SK-N-SH (cell line): ENCODE measurements at regions not wholly inside any gene's neighbourhood (a gene's known extent, or its start where the extent isn't known, plus 50 kb on each side); places are given as distances from the start of the nearest gene placed in this dataset.

Experiments used
- CTCF ChIA-PET: fragments of 300-600, 350-600 bp; formaldehyde crosslinking; extraction: SDS; loops from one replicate; lab custom pipeline; 2021; lab: Yijun Ruan, JAX
- POLR2A ChIA-PET: fragments of 350-600 bp; sonication (Branson Sonifier 250); formaldehyde crosslinking; extraction: SDS; loops from one replicate; lab custom pipeline; 2020; ENCODE audit warnings: antibody characterized with exemption, inconsistent platforms; lab: Yijun Ruan, JAX
- DNase-seq: peaks from one replicate; pipeline ENCODE4 v3.0.0; 2012
- H2AFZ ChIP-seq: fragments of 200-600 bp; sonication (generic); 2 replicates; pipeline ENCODE4 v1.8.1; 2016; ENCODE audit warnings: antibody characterized with exemption, mild to moderate bottlenecking, low read depth
- H3F3A ChIP-seq: fragments of 200-600 bp; sonication (generic); replicated peaks from 2 replicates; pipeline ENCODE3; 2016; ENCODE audit warnings: antibody characterized with exemption, mild to moderate bottlenecking; ENCODE audit not compliant: insufficient read depth
- H3K27ac ChIP-seq, 2 experiments: fragments of 200-500 bp in 1 of 2; fragments of 200-600 bp in 1 of 2; sonication (Bioruptor generic) in 1 of 2; sonication (generic), shearing (Covaris generic) in 1 of 2; 2 replicates each; pipeline versions ENCODE4 v1.5.1 to v1.6.1; 2014 to 2016; ENCODE audit warnings: low read depth in 2 of 2, inconsistent platforms in 1 of 2, low read length in 1 of 2, mild to moderate bottlenecking in 1 of 2, mixed read lengths in 1 of 2
- H3K27me3 ChIP-seq: fragments of 200-600 bp; sonication (generic), shearing (Covaris generic); 2 replicates; pipeline ENCODE4 v1.6.1; 2016; ENCODE audit warnings: mixed run types; ENCODE audit not compliant: insufficient read depth
- H3K36me3 ChIP-seq, 2 experiments: fragments of 200-500 bp in 1 of 2; fragments of 200-600 bp in 1 of 2; sonication (Bioruptor generic) in 1 of 2; sonication (generic) in 1 of 2; replicated peaks in 1 of 2; 2 replicates each; pipeline versions ENCODE3 to v1.5.1; 2014 to 2016; ENCODE audit warnings: low read length in 1 of 2, mild to moderate bottlenecking in 1 of 2; ENCODE audit not compliant: insufficient read depth in 2 of 2, control insufficient read depth in 1 of 2
- H3K4me1 ChIP-seq, 2 experiments: fragments of 200-500 bp in 1 of 2; fragments of 200-600 bp in 1 of 2; sonication (Bioruptor generic) in 1 of 2; sonication (generic), shearing (Covaris generic) in 1 of 2; 2 replicates each; pipeline versions ENCODE4 v1.5.1 to v1.6.1; 2014 to 2016; ENCODE audit warnings: low read depth in 1 of 2, low read length in 1 of 2, mixed run types in 1 of 2; ENCODE audit not compliant: insufficient read depth in 2 of 2, control insufficient read depth in 1 of 2
- H3K4me2 ChIP-seq: fragments of 200-600 bp; sonication (generic), shearing (Covaris generic); 2 replicates; pipeline ENCODE4 v1.6.1; 2017; ENCODE audit warnings: mixed run types
- H3K4me3 ChIP-seq, 2 experiments: fragments of 200-500 bp in 1 of 2; fragments of 200-600 bp in 1 of 2; sonication (Bioruptor generic) in 1 of 2; sonication (generic), shearing (Covaris generic) in 1 of 2; 2 replicates each; pipeline versions ENCODE4 v1.5.1 to v1.8.1; 2014 to 2016; ENCODE audit warnings: low read depth in 2 of 2, inconsistent platforms in 1 of 2, low read length in 1 of 2, mild to moderate bottlenecking in 1 of 2, mixed read lengths in 1 of 2, moderate library complexity in 1 of 2
- H3K79me2 ChIP-seq: fragments of 200-600 bp; sonication (generic); 2 replicates; pipeline ENCODE4 v1.8.1; 2017; ENCODE audit warnings: mild to moderate bottlenecking; ENCODE audit not compliant: insufficient read depth
- H3K9ac ChIP-seq: fragments of 200-600 bp; sonication (generic); 2 replicates; pipeline ENCODE4 v1.6.1; 2017; ENCODE audit warnings: mixed run types
- H3K9me2 ChIP-seq: fragments of 200-600 bp; sonication (generic); 2 replicates; pipeline ENCODE4 v1.6.1; 2017; ENCODE audit warnings: mixed run types
- H3K9me3 ChIP-seq: fragments of 200-600 bp; sonication (generic); 2 replicates; pipeline ENCODE4 v1.6.1; 2017; ENCODE audit warnings: mixed run types, mild to moderate bottlenecking, moderate library complexity
- H4K20me1 ChIP-seq: fragments of 200-600 bp; sonication (generic); 2 replicates; pipeline ENCODE4 v1.6.1; 2017; ENCODE audit warnings: mild to moderate bottlenecking, mixed run types; ENCODE audit not compliant: insufficient read depth
- ELF1 ChIP-seq: IDR thresholded peaks from 2 replicates; pipeline ENCODE4 v1.4.0; 2012
- FOSL2 ChIP-seq: IDR thresholded peaks from 2 replicates; pipeline ENCODE4 v1.4.0; 2012; ENCODE audit warnings: low read depth, mild to moderate bottlenecking, moderate library complexity, borderline replicate concordance
- FOXM1 ChIP-seq: IDR thresholded peaks from 2 replicates; pipeline ENCODE4 v1.4.0; 2012; ENCODE audit warnings: low read depth, mild to moderate bottlenecking
- GATA2 ChIP-seq: sonication (generic); formaldehyde crosslinking; IDR thresholded peaks from 2 replicates; pipeline ENCODE4 v1.5.0; 2020; ENCODE audit warnings: mild to moderate bottlenecking, missing genetic modification reagents
- MEF2A ChIP-seq: IDR thresholded peaks from 2 replicates; pipeline ENCODE4 v1.4.0; 2012; ENCODE audit warnings: low read depth, borderline replicate concordance
- MXI1 ChIP-seq: IDR thresholded peaks from 2 replicates; pipeline ENCODE4 v1.6.1; 2012; ENCODE audit warnings: mild to moderate bottlenecking, low read depth, low read length, improper control_type of control experiment
- NRF1 ChIP-seq: IDR thresholded peaks from 2 replicates; pipeline ENCODE4 v1.6.1; 2012; ENCODE audit warnings: low read depth, mild to moderate bottlenecking, low read length
- RCOR1 ChIP-seq: fragments of 150-350 bp; IDR thresholded peaks from 2 replicates; pipeline ENCODE4 v1.6.1; 2017; ENCODE audit warnings: antibody characterized with exemption, low read length
- RXRA ChIP-seq: IDR thresholded peaks from 2 replicates; pipeline ENCODE4 v1.4.0; 2012; ENCODE audit warnings: low read depth, mild to moderate bottlenecking, borderline replicate concordance
- SMC3 ChIP-seq: IDR thresholded peaks from 2 replicates; pipeline ENCODE4 v1.6.1; 2012; ENCODE audit warnings: low read depth, low read length, improper control_type of control experiment
- TAF1 ChIP-seq: IDR thresholded peaks from 2 replicates; pipeline ENCODE4 v1.6.1; 2012; ENCODE audit warnings: low read depth, mild to moderate bottlenecking, low read length, moderate library complexity, borderline replicate concordance
- TCF12 ChIP-seq: IDR thresholded peaks from 2 replicates; pipeline ENCODE4 v1.4.0; 2012
- TEAD4 ChIP-seq: IDR thresholded peaks from 2 replicates; pipeline ENCODE4 v1.4.0; 2012; ENCODE audit warnings: mild to moderate bottlenecking, borderline replicate concordance; ENCODE audit not compliant: insufficient read depth
- YY1 ChIP-seq: IDR thresholded peaks from 2 replicates; pipeline ENCODE4 v1.4.0; 2012; ENCODE audit warnings: low read depth, mild to moderate bottlenecking
- WGBS: methylation state at CpG from one replicate; pipeline ENCODE4 v1.1.6; 2017; ENCODE audit warnings: low lambda C conversion rate; 5-methylcytosine and 5-hydroxymethylcytosine counted together
- TF ChIP-seq, protein P1 (sequence below): IDR thresholded peaks from 2 replicates; pipeline ENCODE4 v1.4.0; 2012; ENCODE audit warnings: low read depth, borderline replicate concordance
- TF ChIP-seq, protein P2 (sequence below): IDR thresholded peaks from 2 replicates; pipeline ENCODE4; 2012
- TF ChIP-seq, protein P3 (sequence below): IDR thresholded peaks from 2 replicates; pipeline ENCODE4 v1.4.0; 2012; ENCODE audit warnings: low read depth
- TF ChIP-seq, protein P4 (sequence below): IDR thresholded peaks from 2 replicates; pipeline ENCODE4 v1.4.0; 2012; ENCODE audit warnings: low read depth, borderline replicate concordance
- TF ChIP-seq, protein P5 (sequence below): fragments of 150-350 bp; IDR thresholded peaks from 2 replicates; pipeline ENCODE4 v1.6.1; 2017; ENCODE audit warnings: antibody characterized with exemption, low read length, low read depth, borderline replicate concordance
- TF ChIP-seq, protein P6 (sequence below): fragments of 150-350 bp; IDR thresholded peaks from 2 replicates; pipeline ENCODE4 v1.6.1; 2016; ENCODE audit warnings: mild to moderate bottlenecking, low read depth, low read length

DNA sequence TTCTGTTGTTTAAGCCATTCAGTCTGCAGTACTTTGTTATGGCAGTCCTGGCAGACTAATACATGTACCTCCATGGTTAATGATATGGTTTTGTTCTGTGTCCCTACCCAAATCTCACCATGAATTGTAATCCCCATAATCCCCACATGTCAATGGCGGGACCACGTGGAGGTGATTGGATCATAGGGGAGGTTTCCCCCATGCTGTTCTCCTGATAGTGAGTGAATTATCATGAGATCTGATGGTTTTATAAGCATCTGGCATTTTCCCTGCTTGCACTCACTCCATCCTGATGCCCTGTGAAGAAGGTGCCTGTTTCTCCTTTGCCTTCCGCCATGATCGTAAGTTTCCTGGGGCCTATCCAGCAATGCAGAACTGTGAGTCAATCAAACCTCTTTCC, 57.5 kb upstream of the NT5E start:
- H3K9me3 ChIP-seq: peaks cover under 1% of the 10 kb centered on the region; the same call in 1 of the 2 replicates
- no peak overlapping the region for H3K4me2 ChIP-seq
- H3K36me3 ChIP-seq: no peaks in the 10 kb centered on the region
- no peak overlapping the region for H3K27ac ChIP-seq
- no peaks in the 10 kb centered on the region for H3K9me2 ChIP-seq
- no peaks in the 10 kb centered on the region for H3K27me3 ChIP-seq
- H3K9ac ChIP-seq: no peak overlapping the region
- POLR2A ChIA-PET: no interaction called here
- peaks cover 3 to 31% of the 10 kb centered on the region in 2 experiments for H3K4me1 ChIP-seq
- H2AFZ ChIP-seq: no peak overlapping the region
- H3F3A ChIP-seq: peaks cover 8% of the 10 kb centered on the region
- no peak overlapping the region for H3K4me3 ChIP-seq
- 82% methylated on average over 4 of the region's 4 CpGs for WGBS
- CTCF ChIA-PET: no interaction called here
- no peaks in the 10 kb centered on the region for H3K79me2 ChIP-seq
- no peak for DNase-seq
- TF ChIP-seq FOSL2: no peak
- TF ChIP-seq, protein P1, sequence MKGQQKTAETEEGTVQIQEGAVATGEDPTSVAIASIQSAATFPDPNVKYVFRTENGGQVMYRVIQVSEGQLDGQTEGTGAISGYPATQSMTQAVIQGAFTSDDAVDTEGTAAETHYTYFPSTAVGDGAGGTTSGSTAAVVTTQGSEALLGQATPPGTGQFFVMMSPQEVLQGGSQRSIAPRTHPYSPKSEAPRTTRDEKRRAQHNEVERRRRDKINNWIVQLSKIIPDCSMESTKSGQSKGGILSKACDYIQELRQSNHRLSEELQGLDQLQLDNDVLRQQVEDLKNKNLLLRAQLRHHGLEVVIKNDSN: no peak
- TF ChIP-seq, protein P2, sequence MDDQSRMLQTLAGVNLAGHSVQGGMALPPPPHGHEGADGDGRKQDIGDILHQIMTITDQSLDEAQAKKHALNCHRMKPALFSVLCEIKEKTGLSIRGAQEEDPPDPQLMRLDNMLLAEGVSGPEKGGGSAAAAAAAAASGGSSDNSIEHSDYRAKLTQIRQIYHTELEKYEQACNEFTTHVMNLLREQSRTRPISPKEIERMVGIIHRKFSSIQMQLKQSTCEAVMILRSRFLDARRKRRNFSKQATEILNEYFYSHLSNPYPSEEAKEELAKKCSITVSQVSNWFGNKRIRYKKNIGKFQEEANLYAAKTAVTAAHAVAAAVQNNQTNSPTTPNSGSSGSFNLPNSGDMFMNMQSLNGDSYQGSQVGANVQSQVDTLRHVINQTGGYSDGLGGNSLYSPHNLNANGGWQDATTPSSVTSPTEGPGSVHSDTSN: no peak
- TF ChIP-seq RCOR1: no peak
- no peak for TF ChIP-seq TEAD4
- TF ChIP-seq SMC3: no peak
- TF ChIP-seq GATA2 (CRISPR knock-in tag): no peak
- no peak for TF ChIP-seq YY1
- TF ChIP-seq FOXM1: no peak
- TF ChIP-seq ELF1: no peak
- TF ChIP-seq MXI1: no peak
- TF ChIP-seq MEF2A: no peak
- TF ChIP-seq, protein P3, sequence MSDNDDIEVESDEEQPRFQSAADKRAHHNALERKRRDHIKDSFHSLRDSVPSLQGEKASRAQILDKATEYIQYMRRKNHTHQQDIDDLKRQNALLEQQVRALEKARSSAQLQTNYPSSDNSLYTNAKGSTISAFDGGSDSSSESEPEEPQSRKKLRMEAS: no peak
- TF ChIP-seq, protein P4, sequence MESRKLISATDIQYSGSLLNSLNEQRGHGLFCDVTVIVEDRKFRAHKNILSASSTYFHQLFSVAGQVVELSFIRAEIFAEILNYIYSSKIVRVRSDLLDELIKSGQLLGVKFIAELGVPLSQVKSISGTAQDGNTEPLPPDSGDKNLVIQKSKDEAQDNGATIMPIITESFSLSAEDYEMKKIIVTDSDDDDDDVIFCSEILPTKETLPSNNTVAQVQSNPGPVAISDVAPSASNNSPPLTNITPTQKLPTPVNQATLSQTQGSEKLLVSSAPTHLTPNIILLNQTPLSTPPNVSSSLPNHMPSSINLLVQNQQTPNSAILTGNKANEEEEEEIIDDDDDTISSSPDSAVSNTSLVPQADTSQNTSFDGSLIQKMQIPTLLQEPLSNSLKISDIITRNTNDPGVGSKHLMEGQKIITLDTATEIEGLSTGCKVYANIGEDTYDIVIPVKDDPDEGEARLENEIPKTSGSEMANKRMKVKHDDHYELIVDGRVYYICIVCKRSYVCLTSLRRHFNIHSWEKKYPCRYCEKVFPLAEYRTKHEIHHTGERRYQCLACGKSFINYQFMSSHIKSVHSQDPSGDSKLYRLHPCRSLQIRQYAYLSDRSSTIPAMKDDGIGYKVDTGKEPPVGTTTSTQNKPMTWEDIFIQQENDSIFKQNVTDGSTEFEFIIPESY: no peak
- TF ChIP-seq, all 33 proteins: peak for 0
- no peaks in the 10 kb centered on the region for H4K20me1 ChIP-seq

DNA sequence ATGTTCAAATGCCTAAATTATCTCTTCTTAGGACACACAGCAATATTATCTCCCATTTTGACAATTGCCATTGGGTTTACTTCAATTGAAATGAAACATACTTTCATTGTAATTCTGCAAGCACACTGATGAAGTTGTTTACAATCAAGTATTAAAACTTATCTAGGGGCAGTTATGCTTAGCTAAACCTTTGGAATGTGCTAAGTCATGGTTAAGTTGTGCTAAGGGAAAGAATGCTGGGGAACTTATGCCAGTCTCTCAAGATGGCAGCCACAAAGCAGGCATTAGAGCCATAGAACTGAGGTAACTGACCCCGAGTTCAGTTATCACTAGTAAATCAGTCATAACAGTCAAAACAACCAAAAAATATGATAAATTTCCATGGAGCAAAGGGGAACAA, 59.1 kb upstream of the NT5E start:
- no peak for DNase-seq
- no peak overlapping the region for H3K4me3 ChIP-seq
- H4K20me1 ChIP-seq: no peaks in the 10 kb centered on the region
- no peak overlapping the region for H3K27ac ChIP-seq
- H3K9ac ChIP-seq: no peak overlapping the region
- peaks cover 3 to 25% of the 10 kb centered on the region in 2 experiments for H3K4me1 ChIP-seq
- H3K36me3 ChIP-seq: no peaks in the 10 kb centered on the region
- CTCF ChIA-PET: interaction anchor here (0.7 kb wide), 1 partner anchor 12 kb away, joined by 3 read pairs; no protein-coding TSS in a partner anchor
- no peaks in the 10 kb centered on the region for H3K9me2 ChIP-seq
- no peaks in the 10 kb centered on the region for H3K27me3 ChIP-seq
- H3K4me2 ChIP-seq: no peak overlapping the region
- peaks cover 7% of the 10 kb centered on the region for H3F3A ChIP-seq
- no peaks in the 10 kb centered on the region for H3K9me3 ChIP-seq
- 89% methylated on average over 1 of the region's 1 CpG for WGBS
- peak overlapping the region; percentile 54; the same call in 1 of the 2 replicates for H2AFZ ChIP-seq
- POLR2A ChIA-PET: no interaction called here
- H3K79me2 ChIP-seq: no peaks in the 10 kb centered on the region
- TF ChIP-seq, protein P2: no peak
- TF ChIP-seq, protein P5, sequence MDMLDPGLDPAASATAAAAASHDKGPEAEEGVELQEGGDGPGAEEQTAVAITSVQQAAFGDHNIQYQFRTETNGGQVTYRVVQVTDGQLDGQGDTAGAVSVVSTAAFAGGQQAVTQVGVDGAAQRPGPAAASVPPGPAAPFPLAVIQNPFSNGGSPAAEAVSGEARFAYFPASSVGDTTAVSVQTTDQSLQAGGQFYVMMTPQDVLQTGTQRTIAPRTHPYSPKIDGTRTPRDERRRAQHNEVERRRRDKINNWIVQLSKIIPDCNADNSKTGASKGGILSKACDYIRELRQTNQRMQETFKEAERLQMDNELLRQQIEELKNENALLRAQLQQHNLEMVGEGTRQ: no peak
- TF ChIP-seq MEF2A (no peak), TCF12 (no peak), RCOR1 (no peak), NRF1 (no peak), RXRA (no peak), FOXM1 (no peak), TAF1 (no peak)
- TF ChIP-seq, protein P6, sequence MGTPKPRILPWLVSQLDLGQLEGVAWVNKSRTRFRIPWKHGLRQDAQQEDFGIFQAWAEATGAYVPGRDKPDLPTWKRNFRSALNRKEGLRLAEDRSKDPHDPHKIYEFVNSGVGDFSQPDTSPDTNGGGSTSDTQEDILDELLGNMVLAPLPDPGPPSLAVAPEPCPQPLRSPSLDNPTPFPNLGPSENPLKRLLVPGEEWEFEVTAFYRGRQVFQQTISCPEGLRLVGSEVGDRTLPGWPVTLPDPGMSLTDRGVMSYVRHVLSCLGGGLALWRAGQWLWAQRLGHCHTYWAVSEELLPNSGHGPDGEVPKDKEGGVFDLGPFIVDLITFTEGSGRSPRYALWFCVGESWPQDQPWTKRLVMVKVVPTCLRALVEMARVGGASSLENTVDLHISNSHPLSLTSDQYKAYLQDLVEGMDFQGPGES: no peak
- TF ChIP-seq, protein P3: no peak
